Body of pancreas (tissue), 4 donors: ENCODE measurements at regions not wholly inside any gene's neighbourhood (a gene's known extent, or its start where the extent isn't known, plus 50 kb on each side); places are given as distances from the start of the nearest gene placed in this dataset.
"Not testable (repeated sequence)": the region's sequence is repeated elsewhere in the genome, so short reads cannot be mapped to it uniquely, and the experiment has no call there.

Experiments used
- POLR2A ChIP-seq, 3 donors: fragments of 450-650 bp; IDR thresholded peaks; one replicate each; pipeline ENCODE4 v1.6.1; 2016; ENCODE audit warnings: antibody characterized with exemption in 3 of 3, mild to moderate bottlenecking in 2 of 3
- TF ChIP-seq, protein P1 (sequence below), 7 experiments: fragments of 450-650 bp in 4 of 7; fragments of 200-600 bp in 3 of 7; sonication (generic) in 3 of 7; IDR thresholded peaks; one replicate each; pipeline ENCODE4 v1.5.1; 2016 to 2019; ENCODE audit warnings: antibody characterized with exemption in 7 of 7

DNA sequence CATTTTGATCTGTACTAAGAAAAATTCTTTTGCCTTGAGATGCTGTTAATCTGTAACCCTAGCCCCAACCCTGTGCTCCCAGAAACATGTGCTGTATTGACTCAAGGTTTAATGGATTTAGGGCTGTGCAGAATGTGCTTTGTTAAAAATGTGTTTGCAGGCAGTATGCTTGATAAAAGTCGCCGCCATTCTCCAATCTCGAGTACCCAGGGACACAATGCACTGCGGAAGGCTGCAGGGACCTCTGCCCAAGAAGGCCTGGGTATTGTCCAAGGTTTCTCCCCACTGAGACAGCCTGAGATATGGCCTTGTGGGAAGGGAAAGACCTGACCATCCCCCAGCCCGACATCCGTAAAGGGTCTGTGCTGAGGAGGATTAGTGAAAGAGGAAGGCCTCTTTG lies 454.5 kb downstream of the KLHL4 start:
- TF ChIP-seq, protein P1, sequence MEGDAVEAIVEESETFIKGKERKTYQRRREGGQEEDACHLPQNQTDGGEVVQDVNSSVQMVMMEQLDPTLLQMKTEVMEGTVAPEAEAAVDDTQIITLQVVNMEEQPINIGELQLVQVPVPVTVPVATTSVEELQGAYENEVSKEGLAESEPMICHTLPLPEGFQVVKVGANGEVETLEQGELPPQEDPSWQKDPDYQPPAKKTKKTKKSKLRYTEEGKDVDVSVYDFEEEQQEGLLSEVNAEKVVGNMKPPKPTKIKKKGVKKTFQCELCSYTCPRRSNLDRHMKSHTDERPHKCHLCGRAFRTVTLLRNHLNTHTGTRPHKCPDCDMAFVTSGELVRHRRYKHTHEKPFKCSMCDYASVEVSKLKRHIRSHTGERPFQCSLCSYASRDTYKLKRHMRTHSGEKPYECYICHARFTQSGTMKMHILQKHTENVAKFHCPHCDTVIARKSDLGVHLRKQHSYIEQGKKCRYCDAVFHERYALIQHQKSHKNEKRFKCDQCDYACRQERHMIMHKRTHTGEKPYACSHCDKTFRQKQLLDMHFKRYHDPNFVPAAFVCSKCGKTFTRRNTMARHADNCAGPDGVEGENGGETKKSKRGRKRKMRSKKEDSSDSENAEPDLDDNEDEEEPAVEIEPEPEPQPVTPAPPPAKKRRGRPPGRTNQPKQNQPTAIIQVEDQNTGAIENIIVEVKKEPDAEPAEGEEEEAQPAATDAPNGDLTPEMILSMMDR (IDR thresholded peaks at IDR 0.05), result not testable (repeated sequence)
- TF ChIP-seq POLR2A (IDR thresholded peaks at IDR 0.05), result not testable (repeated sequence)
